ENCODE measurements at regions not wholly inside any gene's neighbourhood (a gene's known extent, or its start where the extent isn't known, plus 50 kb on each side); places are given as distances from the start of the nearest gene placed in this dataset.

DNA sequence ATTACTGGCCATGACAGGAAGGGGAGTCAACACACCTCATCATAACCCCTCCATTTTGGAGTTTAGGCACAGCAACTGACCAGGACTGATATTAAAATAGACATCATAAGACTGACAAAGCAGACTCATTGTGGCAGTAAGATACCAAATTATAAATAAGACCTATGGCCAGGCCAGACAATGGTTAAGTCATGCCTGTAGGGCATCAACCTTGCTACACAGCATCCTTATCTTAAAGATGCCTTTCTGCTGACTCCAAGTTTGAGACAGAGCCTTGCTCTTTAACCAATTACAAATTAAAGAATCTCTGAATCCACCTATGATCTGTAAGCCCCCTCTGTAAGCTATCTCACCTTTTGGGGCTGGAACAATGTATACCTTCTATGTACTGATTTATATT, 65.5 kb downstream of the VCX2 start:
- DNase-seq (ENCODE audit: low spot score) = no peak
- no peak overlapping the region for H3K4me3 ChIP-seq
- TF ChIP-seq, protein P1, sequence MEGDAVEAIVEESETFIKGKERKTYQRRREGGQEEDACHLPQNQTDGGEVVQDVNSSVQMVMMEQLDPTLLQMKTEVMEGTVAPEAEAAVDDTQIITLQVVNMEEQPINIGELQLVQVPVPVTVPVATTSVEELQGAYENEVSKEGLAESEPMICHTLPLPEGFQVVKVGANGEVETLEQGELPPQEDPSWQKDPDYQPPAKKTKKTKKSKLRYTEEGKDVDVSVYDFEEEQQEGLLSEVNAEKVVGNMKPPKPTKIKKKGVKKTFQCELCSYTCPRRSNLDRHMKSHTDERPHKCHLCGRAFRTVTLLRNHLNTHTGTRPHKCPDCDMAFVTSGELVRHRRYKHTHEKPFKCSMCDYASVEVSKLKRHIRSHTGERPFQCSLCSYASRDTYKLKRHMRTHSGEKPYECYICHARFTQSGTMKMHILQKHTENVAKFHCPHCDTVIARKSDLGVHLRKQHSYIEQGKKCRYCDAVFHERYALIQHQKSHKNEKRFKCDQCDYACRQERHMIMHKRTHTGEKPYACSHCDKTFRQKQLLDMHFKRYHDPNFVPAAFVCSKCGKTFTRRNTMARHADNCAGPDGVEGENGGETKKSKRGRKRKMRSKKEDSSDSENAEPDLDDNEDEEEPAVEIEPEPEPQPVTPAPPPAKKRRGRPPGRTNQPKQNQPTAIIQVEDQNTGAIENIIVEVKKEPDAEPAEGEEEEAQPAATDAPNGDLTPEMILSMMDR (IDR thresholded peaks at IDR 0.05) = no peak

DNA sequence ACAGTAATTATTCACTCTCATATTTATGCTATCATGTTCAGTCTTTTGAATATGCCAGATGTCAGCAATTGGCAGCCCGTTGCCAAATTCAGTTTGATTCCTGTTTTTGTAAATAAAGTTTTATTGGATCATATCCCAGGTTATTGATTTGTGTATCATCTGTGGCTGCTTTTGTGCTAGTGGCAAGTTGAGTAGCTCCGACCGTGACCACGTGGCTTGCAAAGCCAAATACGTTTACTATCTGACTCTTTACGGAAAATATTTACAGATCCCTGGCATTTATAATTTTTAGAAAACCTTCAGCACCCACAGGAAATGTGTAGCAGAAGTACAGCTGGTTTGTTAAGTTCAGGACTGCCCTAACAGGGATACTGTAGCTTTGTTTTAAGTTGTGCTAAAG, 67.4 kb downstream of the VCX2 start:
- no peak for DNase-seq (ENCODE audit: low spot score)
- H3K27ac ChIP-seq = no peak overlapping the region
- TF ChIP-seq, protein P1 (IDR thresholded peaks at IDR 0.05) = no peak
- H3K4me3 ChIP-seq = no peak overlapping the region

More for the DNA sequence above, 65.5 kb downstream of the VCX2 start:
- H3K27ac ChIP-seq = no peak overlapping the region

DNA sequence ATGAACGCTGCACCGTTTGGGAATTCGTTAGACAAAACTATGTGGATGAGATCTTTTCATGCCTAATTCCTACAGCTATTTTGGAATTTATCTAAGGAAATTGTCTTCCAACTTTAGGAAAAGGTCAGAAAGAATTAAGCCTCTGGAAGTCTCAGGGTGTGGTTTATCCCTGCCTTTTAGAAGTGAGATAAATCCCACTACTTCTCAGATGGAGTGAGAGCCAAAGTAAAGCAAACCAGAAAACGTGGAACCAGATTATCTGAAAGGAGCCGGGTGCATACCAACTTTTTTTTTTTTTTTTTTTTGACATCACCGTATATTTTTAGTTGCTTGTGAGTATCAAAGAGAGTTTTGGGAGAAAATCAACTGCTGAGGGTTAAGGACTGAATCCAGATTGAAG, 79.6 kb downstream of the VCX2 start:
- DNase-seq (ENCODE audit: low spot score) = no peak
- H3K4me3 ChIP-seq = no peak overlapping the region
- H3K27ac ChIP-seq = no peak overlapping the region
- TF ChIP-seq, protein P1 (IDR thresholded peaks at IDR 0.05) = no peak

DNA sequence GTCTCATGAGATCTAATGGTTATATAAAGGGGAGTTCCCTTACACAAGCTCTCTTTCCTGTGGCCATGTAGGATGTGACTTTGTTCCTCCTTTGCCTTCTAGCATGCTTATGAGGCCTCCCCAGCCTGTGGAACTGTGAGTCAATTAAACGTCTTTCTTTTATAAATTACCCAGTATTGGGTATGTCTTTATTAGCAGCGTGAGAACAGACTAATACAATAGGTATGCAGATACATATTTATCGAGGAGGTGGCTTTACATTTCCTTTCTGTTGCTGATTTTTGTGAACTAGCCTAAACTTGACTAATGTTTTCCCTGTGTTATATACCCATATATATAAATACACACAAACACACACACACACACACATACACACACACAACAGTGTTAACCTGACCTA, 80.2 kb downstream of the VCX2 start:
- TF ChIP-seq, protein P1 (IDR thresholded peaks at IDR 0.05) = no peak
- DNase-seq (ENCODE audit: low spot score) = no peak
- Histone ChIP-seq H3K27ac (no peak overlapping the region), H3K4me3 (no peak overlapping the region)

DNA sequence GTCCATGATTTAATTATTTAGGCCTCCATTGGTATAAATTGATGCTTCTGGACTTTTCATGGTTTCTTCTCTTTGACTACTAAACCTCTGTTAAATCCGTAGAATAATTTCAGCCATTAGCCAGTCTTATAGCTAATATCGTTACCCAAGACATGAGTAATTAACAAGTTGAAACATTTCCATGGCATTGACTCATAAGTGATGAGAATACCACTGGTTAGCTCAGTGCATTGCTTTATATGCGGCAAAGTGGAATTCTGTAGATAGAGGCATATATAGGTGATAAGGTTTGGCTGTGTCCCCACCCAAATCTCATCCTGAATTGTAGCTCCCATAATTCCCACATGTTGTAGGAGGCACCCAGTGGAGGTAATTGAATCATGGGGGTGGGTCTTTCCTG, 80.6 kb downstream of the VCX2 start:
- DNase-seq (ENCODE audit: low spot score) = no peak
- Histone ChIP-seq H3K4me3 (no peak overlapping the region), H3K27ac (no peak overlapping the region)
- TF ChIP-seq, protein P1 (IDR thresholded peaks at IDR 0.05) = no peak

DNA sequence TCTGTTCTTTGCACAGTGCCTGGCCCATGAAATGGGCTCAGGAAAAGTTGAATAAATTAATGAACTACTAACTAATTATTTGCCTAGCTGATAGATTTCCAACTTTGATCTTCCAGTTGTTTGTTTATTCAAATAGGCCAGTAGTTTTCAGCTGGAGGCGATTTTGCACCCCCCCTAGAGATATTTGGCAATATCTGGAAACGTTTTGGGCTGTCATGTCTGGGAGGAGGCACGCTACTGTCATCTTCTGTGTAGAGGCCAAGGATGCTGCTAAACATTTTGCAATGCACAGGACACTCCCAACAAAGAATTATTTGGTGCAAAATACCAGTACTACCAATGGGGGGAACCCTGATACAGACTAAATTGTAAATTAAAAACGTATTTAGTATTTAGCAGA, 81.9 kb downstream of the VCX2 start:
- no peak overlapping the region for H3K27ac ChIP-seq
- TF ChIP-seq, protein P1 (IDR thresholded peaks at IDR 0.05) = no peak
- DNase-seq (ENCODE audit: low spot score) = no peak

DNA sequence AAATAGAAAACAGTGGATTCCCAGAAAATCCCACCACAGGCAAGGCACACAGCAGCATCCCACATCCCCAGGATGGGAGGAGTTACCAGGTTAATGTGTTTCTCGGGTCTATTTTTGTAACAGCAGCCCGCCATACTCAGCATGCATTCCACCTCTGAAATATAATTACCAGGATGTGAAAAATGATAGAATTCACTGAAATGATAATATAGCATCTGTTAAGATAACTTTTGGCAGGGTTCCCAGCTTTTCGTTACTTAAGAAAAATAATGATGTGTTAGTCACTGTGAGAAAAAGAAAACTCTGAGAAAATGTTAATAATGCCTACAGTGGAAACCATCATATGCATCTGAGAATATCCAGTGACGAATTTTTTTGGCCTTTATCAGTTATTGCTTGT, 87.1 kb downstream of the VCX2 start:
- DNase-seq (ENCODE audit: low spot score) = no peak
- Histone ChIP-seq H3K27ac (no peak overlapping the region), H3K4me3 (no peak overlapping the region)
- TF ChIP-seq, protein P1 (IDR thresholded peaks at IDR 0.05) = no peak

More for the DNA sequence above, 81.9 kb downstream of the VCX2 start:
- H3K4me3 ChIP-seq = no peak overlapping the region
